Heart right ventricle (tissue), 16 donors: ENCODE measurements at regions not wholly inside any gene's neighbourhood (a gene's known extent, or its start where the extent isn't known, plus 50 kb on each side); places are given as distances from the start of the nearest gene placed in this dataset.

Experiments used
- ATAC-seq, 8 donors: fragments of 200-7000 bp; cut with Tn5 transposase; one replicate each; pipeline ENCODE4 v1.9.1; 2020; ENCODE audit warnings: mild to moderate bottlenecking in 8 of 8, moderate library complexity in 8 of 8, moderate number of reproducible peaks in 1 of 8
- DNase-seq, 2 donors: peaks; one replicate each; pipeline ENCODE4 v3.0.0-alpha.2; 2020
- H3K27ac ChIP-seq, 10 donors: fragments of 200-600 bp; sonication (generic) in 2 of 10; one replicate each; pipeline versions ENCODE4 v1.5.0 to v1.8.0; 2020 to 2022; ENCODE audit warnings: mild to moderate bottlenecking in 3 of 10
- H3K27me3 ChIP-seq, 7 donors: fragments of 200-600 bp; one replicate each; pipeline ENCODE4 v1.8.0; 2021 to 2022; ENCODE audit warnings: mild to moderate bottlenecking in 2 of 7
- H3K36me3 ChIP-seq, 9 donors: fragments of 200-600 bp; sonication (generic) in 1 of 9; one replicate each; pipeline versions ENCODE4 v1.5.0 to v1.8.0; 2020 to 2022; ENCODE audit warnings: mild to moderate bottlenecking in 2 of 9
- H3K4me1 ChIP-seq, 9 donors: fragments of 200-600 bp; sonication (generic) in 1 of 9; one replicate each; pipeline versions ENCODE4 v1.5.0 to v1.8.0; 2020 to 2022; ENCODE audit warnings: mild to moderate bottlenecking in 4 of 9
- H3K4me3 ChIP-seq, 10 donors: fragments of 200-600 bp; sonication (generic) in 2 of 10; one replicate each; pipeline versions ENCODE4 v1.5.0 to v1.8.0; 2020 to 2022; ENCODE audit warnings: mild to moderate bottlenecking in 7 of 10, moderate library complexity in 2 of 10
- H3K9me3 ChIP-seq, 11 donors: fragments of 200-600 bp in 10 of 11; sonication (generic) in 2 of 11; one replicate each; pipeline versions ENCODE4 v1.5.0 to v1.8.0; 2013 to 2022; ENCODE audit warnings: mild to moderate bottlenecking in 2 of 11, control low read depth in 1 of 11, moderate library complexity in 1 of 11
- CTCF ChIP-seq, 9 donors: fragments of 200-600 bp; sonication (generic) in 2 of 9; IDR thresholded peaks; one replicate each; pipeline versions ENCODE4 v1.5.0 to v1.8.0; 2021 to 2022; ENCODE audit warnings: antibody characterized with exemption in 9 of 9, mild to moderate bottlenecking in 5 of 9, moderate library complexity in 1 of 9
- WGBS, 2 donors: extraction: QIAGEN DNeasy Blood & Tissue Kit; methylation state at CpG; one replicate each; pipeline ENCODE4 v1.1.7; 2013; ENCODE audit warnings: inconsistent platforms in 1 of 2; 5-methylcytosine and 5-hydroxymethylcytosine counted together
- intact Hi-C, 10 donors: fragments of 100-400 bp; cut with DNase I; formaldehyde crosslinking; loops; one replicate each; pipeline versions ENCODE4 v1.11.1 to v1.14.2; 2022
- donor health status: Arrhythmogenic right ventricular cardiomyopathy.
- donor health status: ischemic (EF 13 %, LVEDD 7.1; RV severe dilation, severe dysfunction).
- donor health status: healthy with polysubstance abuse.
- donor health status: DM: no; HTN: yes; CAD: no.
- donor health status: DM: no; HTN: no; CAD: no.
- donor health status: ischemic (EF 25% LVEDD 6.9; RV normal size, moderate dysfunction).
- donor health status: ischemic (EF 25% LVEDD 5.7; RV mildly dilated, moderate dysfunction).
- donor health status: healthy.
- donor health status: DM: yes; HTN: yes; CAD: no.
- donor health status: Ischemic cardiomyopathy.
- donor health status: ischemic (EF 35%, LVEDD 5.7; RV mildly dilated, moderate dysfunction).
- donor health status: nonischemic (EF 11% LVEDD 7.7; RV severe dilation, severe dysfunction).
- donor health status: DM: yes; HTN: yes; CAD: no.
- donor health status: PGD.
- donor health status: ischemic (EF 29% LVEDD 5.4; RV normal size, mild dysfunction).
- donor health status: nonischemic (EF 23%, LVEDD 6.1; RV moderate dilation, normal function).

- H3K4me1 ChIP-seq: peaks cover 0 to 57% (median 39%) of the 10 kb centered on the region in 9 donors
- no peak for TF ChIP-seq CTCF (IDR thresholded peaks at IDR 0.05)
- WGBS, 2 donors: 87 to 88% methylated on average over 4 of the region's 4 CpGs
Measured at GRCh38 chr5:39523821-39524220, 99.0 kb upstream of the DAB2 start.

GRCh38 chr5:39521940-39522590 lies 97.3 kb upstream of the DAB2 start:
- Histone ChIP-seq H3K4me1 (peaks cover 0 to 63% (median 40%) of the 10 kb centered on the region in 9 donors), H3K27me3 (no peaks in the 10 kb centered on the region), H3K4me3 (no peak overlapping the region), H3K27ac (peak overlapping the region in 1 of 10 donors; percentile 13), H3K36me3 (no peaks in the 10 kb centered on the region), H3K9me3 (peaks cover 0 to 9% (median 0%) of the 10 kb centered on the region in 11 donors)
- DNase-seq (no peak), ATAC-seq (no peak)
- WGBS, 2 donors: 73 to 77% methylated on average over 4 of the region's 4 CpGs
- TF ChIP-seq CTCF (IDR thresholded peaks at IDR 0.05): no peak
- intact Hi-C loops: loop anchor here in 2 of 10 donors (5.0 kb wide), 1 partner anchor 100 kb away; the partner anchor contains the start of gene DAB2 (in 2 of the 2)

More at GRCh38 chr5:39523821-39524220, 99.0 kb upstream of the DAB2 start:
- ATAC-seq (no peak), DNase-seq (no peak)
- no peaks in the 10 kb centered on the region for H3K36me3 ChIP-seq
- H3K27me3 ChIP-seq: no peaks in the 10 kb centered on the region
- no peak overlapping the region for H3K4me3 ChIP-seq
- no peak overlapping the region for H3K27ac ChIP-seq
- H3K9me3 ChIP-seq: peaks cover 0 to 9% (median 0%) of the 10 kb centered on the region in 11 donors
- intact Hi-C loops: loop anchor here in 2 of 10 donors (5.0 kb wide), 1 partner anchor 102 kb away; the partner anchor contains the start of gene DAB2 (in 2 of the 2)

- DNase-seq (no peak), ATAC-seq (no peak)
- no peaks in the 10 kb centered on the region for H3K27me3 ChIP-seq
- 89 to 94% methylated on average over 2 of the region's 2 CpGs for WGBS, 2 donors
- peak overlapping the region in 6 of 10 donors; percentile 72 to 89 (median 80) for H3K27ac ChIP-seq
- no peak overlapping the region for H3K4me3 ChIP-seq
- peaks cover 0 to 9% (median 0%) of the 10 kb centered on the region in 11 donors for H3K9me3 ChIP-seq
- peaks cover 0 to 55% (median 35%) of the 10 kb centered on the region in 9 donors for H3K4me1 ChIP-seq
- no peak for TF ChIP-seq CTCF (IDR thresholded peaks at IDR 0.05)
- no peaks in the 10 kb centered on the region for H3K36me3 ChIP-seq
- intact Hi-C loops: loop anchor here in 2 of 10 donors (5.0 kb wide), 1 partner anchor 99 kb away; the partner anchor contains the start of gene DAB2 (in 2 of the 2)
Measured at GRCh38 chr5:39521098-39521860, 96.5 kb upstream of the DAB2 start.

GRCh38 chr5:39520232-39520572 lies 95.4 kb upstream of the DAB2 start:
- no peaks in the 10 kb centered on the region for H3K36me3 ChIP-seq
- DNase-seq (peak in 1 of 2 donors; percentile 56), ATAC-seq (peak in 7 of 8 donors; percentile 62 to 96 (median 92))
- H3K27ac ChIP-seq: peak overlapping the region in 9 of 10 donors; percentile 6 to 89 (median 78)
- peak overlapping the region in 4 of 10 donors; percentile 20 to 24 (median 23) for H3K4me3 ChIP-seq
- peaks cover 0 to 9% (median 0%) of the 10 kb centered on the region in 11 donors for H3K9me3 ChIP-seq
- no peaks in the 10 kb centered on the region for H3K27me3 ChIP-seq
- no peak for TF ChIP-seq CTCF (IDR thresholded peaks at IDR 0.05)
- intact Hi-C loops: loop anchor here in 2 of 10 donors (5.0 kb wide), 1 partner anchor 98 kb away; the partner anchor contains the start of gene DAB2 (in 2 of the 2)
- peaks cover 0 to 51% (median 24%) of the 10 kb centered on the region in 9 donors for H3K4me1 ChIP-seq
- WGBS, 2 donors: 37 to 38% methylated on average over 3 of the region's 3 CpGs
